PC-9 (cell line): ENCODE measurements at regions not wholly inside any gene's neighbourhood (a gene's known extent, or its start where the extent isn't known, plus 50 kb on each side); places are given as distances from the start of the nearest gene placed in this dataset.

Source experiments
- BruUV-seq: library from RNA; stranded (reverse); fragments of 400-500 nt; replicated peaks from 2 replicates; lab custom pipeline; 2021; lab: Mats Ljungman, UMichigan
- CTCF ChIA-PET: fragments of 300-600 bp; sonication (Branson Sonifier 250); formaldehyde crosslinking; loops from one replicate; lab custom pipeline; 2022; ENCODE audit warnings: antibody characterized with exemption; lab: Charles Lee
- POLR2A ChIA-PET: fragments of 300-600 bp; sonication (Branson Sonifier 250); formaldehyde crosslinking; loops from one replicate; lab custom pipeline; 2022; ENCODE audit warnings: antibody characterized with exemption; ENCODE audit not compliant: unreplicated experiment; lab: Charles Lee
- DNase-seq, 2 experiments: peaks; one replicate each; pipeline versions ENCODE4 v3.0.0 to v3.0.0-alpha.2; 2015 to 2022; ENCODE audit warnings: mixed read lengths in 1 of 2
- H2AFZ ChIP-seq: fragments of 200-600 bp; sonication (generic); 2 replicates; pipeline ENCODE4 v1.8.1; 2017; ENCODE audit warnings: antibody characterized with exemption
- H3F3A ChIP-seq: fragments of 200-600 bp; sonication (generic); 2 replicates; pipeline ENCODE4 v1.8.1; 2017; ENCODE audit warnings: antibody characterized with exemption, mild to moderate bottlenecking, low read depth; ENCODE audit not compliant: insufficient read depth
- H3K27ac ChIP-seq: fragments of 200-600 bp; sonication (generic); 2 replicates; pipeline ENCODE4 v1.6.1; 2016; ENCODE audit warnings: mixed run types
- H3K27me3 ChIP-seq: fragments of 200-600 bp; sonication (generic); 2 replicates; pipeline ENCODE4 v1.6.1; 2016; ENCODE audit warnings: low read depth, mixed run types; ENCODE audit not compliant: insufficient read depth
- H3K36me3 ChIP-seq: fragments of 200-600 bp; sonication (generic); 2 replicates; pipeline ENCODE4 v1.6.1; 2016; ENCODE audit warnings: low read depth, mixed run types
- H3K4me1 ChIP-seq: fragments of 200-600 bp; sonication (generic); replicated peaks from 2 replicates; pipeline ENCODE4 v1.6.1; 2016; ENCODE audit warnings: mixed run types; ENCODE audit not compliant: insufficient read depth
- H3K4me2 ChIP-seq: fragments of 200-600 bp; sonication (generic); 2 replicates; pipeline ENCODE4 v1.6.1; 2017; ENCODE audit warnings: mixed run types
- H3K4me3 ChIP-seq: fragments of 200-600 bp; sonication (generic); 2 replicates; pipeline ENCODE4 v1.6.1; 2016; ENCODE audit warnings: mixed run types
- H3K79me2 ChIP-seq: fragments of 200-600 bp; sonication (generic); 2 replicates; pipeline ENCODE4 v1.6.1; 2017; ENCODE audit warnings: low read depth, mixed run types
- H3K9me2 ChIP-seq: fragments of 200-600 bp; sonication (generic); 2 replicates; pipeline ENCODE4 v1.8.1; 2017; ENCODE audit warnings: mild to moderate bottlenecking; ENCODE audit not compliant: insufficient read depth
- H3K9me3 ChIP-seq: fragments of 200-600 bp; sonication (generic); 2 replicates; pipeline ENCODE4 v1.8.1; 2016; ENCODE audit warnings: low read depth; ENCODE audit not compliant: insufficient read depth
- H4K20me1 ChIP-seq: fragments of 200-600 bp; sonication (generic); 2 replicates; pipeline ENCODE4 v1.8.1; 2017; ENCODE audit not compliant: insufficient read depth
- EZH2 ChIP-seq: fragments of 200-600 bp; sonication (generic); IDR thresholded peaks from 2 replicates; pipeline ENCODE4 v1.8.0; 2017; ENCODE audit warnings: antibody characterized with exemption, low read depth
- intact Hi-C: fragments of 100-400 bp; cut with micrococcal nuclease; formaldehyde crosslinking; loops from one replicate; pipeline ENCODE4 v1.10.0; 2022; ENCODE audit not compliant: unreplicated experiment
- TF ChIP-seq, protein P1 (sequence below): fragments of 200-600 bp; sonication (generic); conservative IDR thresholded peaks from 2 replicates; pipeline ENCODE4 v1.6.1; 2017; ENCODE audit warnings: mixed run types, antibody characterized with exemption, mild to moderate bottlenecking, moderate library complexity

- Histone ChIP-seq H3K4me3 (no peak overlapping the region), H3K27me3 (no peaks in the 10 kb centered on the region), H4K20me1 (no peaks in the 10 kb centered on the region), H2AFZ (no peak overlapping the region), H3K4me2 (no peak overlapping the region), H3K79me2 (no peaks in the 10 kb centered on the region), H3K9me3 (no peaks in the 10 kb centered on the region; the same call in 1 of the 2 replicates), H3K27ac (no peak overlapping the region), H3K36me3 (no peaks in the 10 kb centered on the region), H3F3A (no peaks in the 10 kb centered on the region), H3K4me1 (no peaks in the 10 kb centered on the region), H3K9me2 (no peaks in the 10 kb centered on the region)
- intact Hi-C loops, result no loop called here
- CTCF ChIA-PET, result no interaction called here
- no peak for DNase-seq
- no TSS peak for BruUV-seq
- TF ChIP-seq, protein P1, sequence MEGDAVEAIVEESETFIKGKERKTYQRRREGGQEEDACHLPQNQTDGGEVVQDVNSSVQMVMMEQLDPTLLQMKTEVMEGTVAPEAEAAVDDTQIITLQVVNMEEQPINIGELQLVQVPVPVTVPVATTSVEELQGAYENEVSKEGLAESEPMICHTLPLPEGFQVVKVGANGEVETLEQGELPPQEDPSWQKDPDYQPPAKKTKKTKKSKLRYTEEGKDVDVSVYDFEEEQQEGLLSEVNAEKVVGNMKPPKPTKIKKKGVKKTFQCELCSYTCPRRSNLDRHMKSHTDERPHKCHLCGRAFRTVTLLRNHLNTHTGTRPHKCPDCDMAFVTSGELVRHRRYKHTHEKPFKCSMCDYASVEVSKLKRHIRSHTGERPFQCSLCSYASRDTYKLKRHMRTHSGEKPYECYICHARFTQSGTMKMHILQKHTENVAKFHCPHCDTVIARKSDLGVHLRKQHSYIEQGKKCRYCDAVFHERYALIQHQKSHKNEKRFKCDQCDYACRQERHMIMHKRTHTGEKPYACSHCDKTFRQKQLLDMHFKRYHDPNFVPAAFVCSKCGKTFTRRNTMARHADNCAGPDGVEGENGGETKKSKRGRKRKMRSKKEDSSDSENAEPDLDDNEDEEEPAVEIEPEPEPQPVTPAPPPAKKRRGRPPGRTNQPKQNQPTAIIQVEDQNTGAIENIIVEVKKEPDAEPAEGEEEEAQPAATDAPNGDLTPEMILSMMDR, result no peak
- no peak for TF ChIP-seq EZH2
- POLR2A ChIA-PET, result no interaction called here
These were observed 232.5 kb upstream of the CCNH start for GRCh38 chr5:87645224-87645623.

GRCh38 chr5:87640902-87641301, 228.2 kb upstream of the CCNH start:
- no peaks in the 10 kb centered on the region for H3K4me1 ChIP-seq
- H3F3A ChIP-seq, result no peaks in the 10 kb centered on the region
- no peak overlapping the region for H3K4me3 ChIP-seq
- POLR2A ChIA-PET, result no interaction called here
- intact Hi-C loops, result no loop called here
- CTCF ChIA-PET, result no interaction called here
- H2AFZ ChIP-seq, result peak overlapping the region; percentile 16; the same call in 1 of the 2 replicates
- no peak overlapping the region for H3K4me2 ChIP-seq
- H4K20me1 ChIP-seq, result no peaks in the 10 kb centered on the region
- no TSS peak for BruUV-seq
- no peaks in the 10 kb centered on the region for H3K27me3 ChIP-seq
- H3K9me2 ChIP-seq, result no peaks in the 10 kb centered on the region
- no peaks in the 10 kb centered on the region for H3K36me3 ChIP-seq
- no peak overlapping the region for H3K27ac ChIP-seq
- H3K79me2 ChIP-seq, result no peaks in the 10 kb centered on the region
- H3K9me3 ChIP-seq, result no peaks in the 10 kb centered on the region
- TF ChIP-seq, protein P1, result no peak
- no peak for TF ChIP-seq EZH2
- DNase-seq, result no peak

DNA sequence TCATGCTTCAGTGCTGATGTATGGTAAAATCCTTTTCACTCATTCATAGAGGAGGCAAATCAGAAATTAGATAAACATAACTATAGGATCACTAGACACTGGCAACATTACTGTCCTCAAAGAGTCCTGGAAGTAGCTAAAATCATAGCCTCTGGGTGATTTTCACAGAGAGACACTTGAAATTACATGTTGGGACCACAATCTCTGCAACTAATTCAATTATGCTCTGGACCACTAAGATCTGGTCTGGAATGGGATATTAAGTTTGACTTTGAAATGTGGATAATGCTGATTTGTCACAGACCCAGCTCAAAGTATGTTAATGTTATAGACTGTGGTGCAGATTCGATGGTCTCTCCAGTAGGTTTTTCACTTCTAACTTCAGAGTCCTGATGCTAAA, 214.6 kb upstream of the CCNH start:
- TF ChIP-seq, protein P1, result no peak
- no peak for TF ChIP-seq EZH2
- no TSS peak for BruUV-seq
- Histone ChIP-seq H3K27me3 (no peaks in the 10 kb centered on the region), H3K9me3 (no peaks in the 10 kb centered on the region), H3K79me2 (no peaks in the 10 kb centered on the region), H3K4me1 (no peaks in the 10 kb centered on the region), H3K36me3 (no peaks in the 10 kb centered on the region), H3F3A (no peaks in the 10 kb centered on the region), H4K20me1 (no peaks in the 10 kb centered on the region), H3K27ac (no peak overlapping the region), H2AFZ (peak overlapping the region; percentile 56), H3K4me3 (no peak overlapping the region), H3K4me2 (no peak overlapping the region), H3K9me2 (no peaks in the 10 kb centered on the region)
- POLR2A ChIA-PET, result no interaction called here
- intact Hi-C loops, result no loop called here
- CTCF ChIA-PET, result no interaction called here
- no peak for DNase-seq
